HUES6 (cell line): ENCODE measurements at regions not wholly inside any gene's neighbourhood (a gene's known extent, or its start where the extent isn't known, plus 50 kb on each side); places are given as distances from the start of the nearest gene placed in this dataset.

ENCODE experiments used
- H3K27ac ChIP-seq: 2 replicates; pipeline ENCODE4 v1.7.0; 2013; ENCODE audit warnings: low read depth, mild to moderate bottlenecking, low read length, inconsistent platforms
- H3K27me3 ChIP-seq: 2 replicates; pipeline ENCODE4 v1.6.1; 2013; ENCODE audit warnings: low read length; ENCODE audit not compliant: control insufficient read depth, insufficient read depth
- H3K36me3 ChIP-seq: 2 replicates; pipeline ENCODE4 v1.6.1; 2013; ENCODE audit warnings: low read length; ENCODE audit not compliant: control insufficient read depth, insufficient read depth
- H3K4me1 ChIP-seq: 2 replicates; pipeline ENCODE4 v1.6.1; 2013; ENCODE audit warnings: low read length; ENCODE audit not compliant: control insufficient read depth, insufficient read depth
- H3K4me3 ChIP-seq: 2 replicates; pipeline ENCODE4 v1.5.1; 2013; ENCODE audit warnings: low read depth, low read length
- H3K9ac ChIP-seq: one replicate; pipeline ENCODE4 v1.6.1; 2013; ENCODE audit warnings: mild to moderate bottlenecking, low read length
- H3K9me3 ChIP-seq: 2 replicates; pipeline ENCODE4 v1.6.1; 2013; ENCODE audit warnings: low read depth, low read length; ENCODE audit not compliant: control insufficient read depth, insufficient read depth

- Histone ChIP-seq H3K27me3 (no peaks in the 10 kb centered on the region), H3K27ac (no peak overlapping the region), H3K4me1 (no peaks in the 10 kb centered on the region), H3K36me3 (no peaks in the 10 kb centered on the region), H3K4me3 (no peak overlapping the region), H3K9ac (no peak overlapping the region), H3K9me3 (no peaks in the 10 kb centered on the region)
Observed at GRCh38 chr18:73669297-73669696, 478.3 kb downstream of the FBXO15 start.

GRCh38 chr18:73668051-73668450 is 479.6 kb downstream of the FBXO15 start:
- H3K4me3 ChIP-seq, result no peak overlapping the region
- no peaks in the 10 kb centered on the region for H3K36me3 ChIP-seq
- no peaks in the 10 kb centered on the region for H3K27me3 ChIP-seq
- H3K9ac ChIP-seq, result no peak overlapping the region
- H3K4me1 ChIP-seq, result no peaks in the 10 kb centered on the region
- H3K27ac ChIP-seq, result no peak overlapping the region
- H3K9me3 ChIP-seq, result no peaks in the 10 kb centered on the region

- H3K27me3 ChIP-seq, result no peaks in the 10 kb centered on the region
- no peaks in the 10 kb centered on the region for H3K36me3 ChIP-seq
- no peaks in the 10 kb centered on the region for H3K4me1 ChIP-seq
- H3K9me3 ChIP-seq, result no peaks in the 10 kb centered on the region
- no peak overlapping the region for H3K4me3 ChIP-seq
- no peak overlapping the region for H3K27ac ChIP-seq
- H3K9ac ChIP-seq, result no peak overlapping the region
Observed at GRCh38 chr18:73666772-73667171, 480.9 kb downstream of the FBXO15 start.

GRCh38 chr18:73664896-73665295 is 482.7 kb downstream of the FBXO15 start:
- Histone ChIP-seq H3K36me3 (no peaks in the 10 kb centered on the region), H3K27ac (no peak overlapping the region), H3K4me3 (no peak overlapping the region), H3K4me1 (no peaks in the 10 kb centered on the region), H3K9me3 (no peaks in the 10 kb centered on the region), H3K9ac (no peak overlapping the region), H3K27me3 (no peaks in the 10 kb centered on the region)

- Histone ChIP-seq H3K27me3 (no peaks in the 10 kb centered on the region), H3K4me1 (no peaks in the 10 kb centered on the region), H3K9ac (no peak overlapping the region), H3K27ac (no peak overlapping the region), H3K9me3 (no peaks in the 10 kb centered on the region), H3K36me3 (no peaks in the 10 kb centered on the region), H3K4me3 (no peak overlapping the region)
Observed at GRCh38 chr18:73663581-73663980, 484.1 kb downstream of the FBXO15 start.

GRCh38 chr18:73662421-73662820 is 485.2 kb downstream of the FBXO15 start:
- Histone ChIP-seq H3K9ac (no peak overlapping the region), H3K4me3 (no peak overlapping the region), H3K27me3 (no peaks in the 10 kb centered on the region), H3K36me3 (no peaks in the 10 kb centered on the region), H3K9me3 (no peaks in the 10 kb centered on the region), H3K4me1 (no peaks in the 10 kb centered on the region), H3K27ac (no peak overlapping the region)

GRCh38 chr18:73660931-73661856 is 486.4 kb downstream of the FBXO15 start:
- Histone ChIP-seq H3K27me3 (no peaks in the 10 kb centered on the region), H3K27ac (no peak overlapping the region), H3K4me3 (no peak overlapping the region), H3K9me3 (no peaks in the 10 kb centered on the region), H3K4me1 (no peaks in the 10 kb centered on the region), H3K36me3 (no peaks in the 10 kb centered on the region), H3K9ac (no peak overlapping the region)

GRCh38 chr18:73656691-73657090 is 490.9 kb downstream of the FBXO15 start:
- Histone ChIP-seq H3K27me3 (no peaks in the 10 kb centered on the region), H3K4me1 (no peaks in the 10 kb centered on the region), H3K4me3 (no peak overlapping the region), H3K36me3 (no peaks in the 10 kb centered on the region), H3K27ac (no peak overlapping the region), H3K9me3 (no peaks in the 10 kb centered on the region), H3K9ac (no peak overlapping the region)

- Histone ChIP-seq H3K9ac (no peak overlapping the region), H3K27me3 (no peaks in the 10 kb centered on the region), H3K9me3 (no peaks in the 10 kb centered on the region), H3K4me3 (no peak overlapping the region), H3K36me3 (no peaks in the 10 kb centered on the region), H3K4me1 (no peaks in the 10 kb centered on the region), H3K27ac (no peak overlapping the region)
Observed at GRCh38 chr18:73653827-73654226, 493.8 kb downstream of the FBXO15 start.

GRCh38 chr18:73653251-73653650 is 494.4 kb downstream of the FBXO15 start:
- no peak overlapping the region for H3K9ac ChIP-seq
- no peaks in the 10 kb centered on the region for H3K4me1 ChIP-seq
- no peak overlapping the region for H3K4me3 ChIP-seq
- no peaks in the 10 kb centered on the region for H3K9me3 ChIP-seq
- no peaks in the 10 kb centered on the region for H3K27me3 ChIP-seq
- no peak overlapping the region for H3K27ac ChIP-seq
- H3K36me3 ChIP-seq, result no peaks in the 10 kb centered on the region

GRCh38 chr18:73647391-73647790 is 500.2 kb downstream of the FBXO15 start:
- no peaks in the 10 kb centered on the region for H3K4me1 ChIP-seq
- H3K4me3 ChIP-seq, result no peak overlapping the region
- no peaks in the 10 kb centered on the region for H3K27me3 ChIP-seq
- H3K36me3 ChIP-seq, result no peaks in the 10 kb centered on the region
- H3K9me3 ChIP-seq, result no peaks in the 10 kb centered on the region
- H3K27ac ChIP-seq, result no peak overlapping the region
- no peak overlapping the region for H3K9ac ChIP-seq
